BLaER1 treated with 17β-estradiol and CSF1 and Interleukin-3, amounts not matched to agents 10 nM and 100 nM (cell line): ENCODE measurements at regions not wholly inside any gene's neighbourhood (a gene's known extent, or its start where the extent isn't known, plus 50 kb on each side); places are given as distances from the start of the nearest gene placed in this dataset.

Source experiments
- H3K27ac ChIP-seq, 11 experiments: shearing (Covaris generic); formaldehyde crosslinking; 2 replicates each; pipeline ENCODE4 v1.8.1; 2022
- H3K27me3 ChIP-seq, 11 experiments: shearing (Covaris generic); formaldehyde crosslinking; 2 replicates each; pipeline ENCODE4 v1.8.1; 2022
- H3K36me3 ChIP-seq, 11 experiments: shearing (Covaris generic); formaldehyde crosslinking; 2 replicates each; pipeline ENCODE4 v1.8.1; 2022
- H3K4me1 ChIP-seq, 10 experiments: shearing (Covaris generic); formaldehyde crosslinking; 2 replicates each; pipeline ENCODE4 v1.8.1; 2022
- H3K4me2 ChIP-seq, 11 experiments: shearing (Covaris generic); formaldehyde crosslinking; 2 replicates each; pipeline ENCODE4 v1.8.1; 2022
- H3K4me3 ChIP-seq, 10 experiments: shearing (Covaris generic); formaldehyde crosslinking; 2 replicates each; pipeline ENCODE4 v1.8.1; 2022
- H3K9ac ChIP-seq, 11 experiments: shearing (Covaris generic); formaldehyde crosslinking; 2 replicates each; pipeline ENCODE4 v1.8.1; 2022
- H3K9me3 ChIP-seq, 11 experiments: shearing (Covaris generic); formaldehyde crosslinking; replicated peaks in 1 of 11; 2 replicates each; pipeline ENCODE4 v1.8.1; 2022
- H4K20me1 ChIP-seq, 11 experiments: shearing (Covaris generic); formaldehyde crosslinking; 2 replicates each; pipeline ENCODE4 v1.8.1; 2022
- Cebpa-rat ChIP-seq, 11 experiments: shearing (Covaris generic); IDR thresholded peaks; 2 replicates each; pipeline ENCODE4 v1.8.1; 2022

DNA sequence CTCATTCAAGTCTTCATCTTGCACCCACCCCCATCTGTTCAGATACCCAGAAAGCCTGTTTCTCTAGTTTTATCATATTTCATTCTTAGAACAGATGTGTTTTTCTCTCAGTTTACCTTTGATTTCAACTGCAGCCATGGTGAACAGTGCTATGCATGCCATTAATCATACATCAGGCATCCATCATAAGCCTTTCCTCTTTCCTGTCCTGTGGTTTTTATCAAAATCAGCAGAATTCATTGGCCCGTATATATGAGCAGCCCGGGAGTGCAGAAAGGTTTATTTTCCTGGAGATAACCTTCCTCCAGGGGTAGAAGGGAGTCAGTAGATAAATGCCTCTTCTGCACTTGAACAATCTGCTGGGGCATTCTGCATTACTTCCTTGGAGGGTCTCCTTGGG is 65.7 kb downstream of the IL21 start:
- no peak for TF ChIP-seq Cebpa-rat (IDR thresholded peaks at IDR 0.05)
- Histone ChIP-seq H3K9ac (no peak overlapping the region), H3K4me2 (peak overlapping the region in 8 of 11 experiments; percentile 5 to 41 (median 16); a peak in 9 of 22 replicates), H3K36me3 (no peaks in the 10 kb centered on the region), H3K9me3 (peaks cover 0 to 8% (median 2%) of the 10 kb centered on the region in 11 experiments; a peak in 6 of 22 replicates), H3K27ac (no peak overlapping the region), H4K20me1 (no peaks in the 10 kb centered on the region), H3K4me1 (peaks cover 0 to 8% (median 5%) of the 10 kb centered on the region in 10 experiments; a peak in 6 of 20 replicates), H3K27me3 (no peaks in the 10 kb centered on the region), H3K4me3 (no peak overlapping the region)

DNA sequence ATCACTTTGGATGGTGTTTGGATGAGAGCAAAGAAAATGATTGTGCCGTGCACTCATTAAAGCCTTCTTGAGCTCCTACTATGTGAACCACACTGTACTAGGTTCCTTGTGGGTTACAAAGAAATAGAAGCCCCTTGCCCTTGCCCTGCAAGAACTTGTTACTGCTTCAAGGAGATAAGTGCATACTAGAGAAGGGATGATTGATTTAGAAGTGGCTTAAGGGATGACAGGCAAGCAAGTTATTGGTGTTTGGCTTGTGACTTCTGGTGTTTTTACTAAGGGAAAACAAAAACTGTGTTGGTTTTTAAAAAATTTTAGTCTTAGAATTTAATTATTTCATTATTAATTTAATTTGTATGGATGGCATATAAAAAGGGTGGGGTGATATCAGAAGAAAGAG is 67.4 kb downstream of the IL21 start:
- Histone ChIP-seq H3K4me3 (no peak overlapping the region), H3K27ac (no peak overlapping the region), H3K9me3 (no peaks in the 10 kb centered on the region), H3K4me1 (peaks cover 0 to 8% (median 5%) of the 10 kb centered on the region in 10 experiments; a peak in 6 of 20 replicates), H4K20me1 (no peaks in the 10 kb centered on the region), H3K9ac (no peak overlapping the region), H3K27me3 (no peaks in the 10 kb centered on the region), H3K4me2 (no peak overlapping the region), H3K36me3 (no peaks in the 10 kb centered on the region)
- TF ChIP-seq Cebpa-rat (IDR thresholded peaks at IDR 0.05): no peak

DNA sequence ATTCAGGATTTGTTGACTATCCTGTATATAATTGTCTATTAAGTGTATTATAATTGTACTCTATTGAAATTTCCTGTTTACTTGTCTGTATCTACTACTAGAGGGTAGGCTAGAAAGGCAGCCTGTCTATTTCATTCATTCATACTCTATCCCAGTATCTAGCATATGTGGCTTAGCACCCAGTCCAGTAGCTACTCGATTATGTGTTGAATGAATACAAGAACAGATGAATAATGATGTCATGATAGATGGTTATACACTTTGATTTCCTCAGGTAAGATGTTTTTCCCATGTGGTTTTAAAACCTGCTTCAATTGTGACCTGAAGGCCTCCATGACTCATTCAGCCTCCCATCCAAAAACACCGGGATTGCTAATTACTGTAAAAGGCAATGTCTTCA is 68.0 kb downstream of the IL21 start:
- Histone ChIP-seq H3K9me3 (no peaks in the 10 kb centered on the region), H3K27me3 (no peaks in the 10 kb centered on the region), H3K4me3 (no peak overlapping the region), H3K9ac (no peak overlapping the region), H3K27ac (no peak overlapping the region), H3K4me2 (no peak overlapping the region), H4K20me1 (no peaks in the 10 kb centered on the region), H3K36me3 (no peaks in the 10 kb centered on the region), H3K4me1 (peaks cover 0 to 8% (median 5%) of the 10 kb centered on the region in 10 experiments; a peak in 6 of 20 replicates)
- no peak for TF ChIP-seq Cebpa-rat (IDR thresholded peaks at IDR 0.05)

DNA sequence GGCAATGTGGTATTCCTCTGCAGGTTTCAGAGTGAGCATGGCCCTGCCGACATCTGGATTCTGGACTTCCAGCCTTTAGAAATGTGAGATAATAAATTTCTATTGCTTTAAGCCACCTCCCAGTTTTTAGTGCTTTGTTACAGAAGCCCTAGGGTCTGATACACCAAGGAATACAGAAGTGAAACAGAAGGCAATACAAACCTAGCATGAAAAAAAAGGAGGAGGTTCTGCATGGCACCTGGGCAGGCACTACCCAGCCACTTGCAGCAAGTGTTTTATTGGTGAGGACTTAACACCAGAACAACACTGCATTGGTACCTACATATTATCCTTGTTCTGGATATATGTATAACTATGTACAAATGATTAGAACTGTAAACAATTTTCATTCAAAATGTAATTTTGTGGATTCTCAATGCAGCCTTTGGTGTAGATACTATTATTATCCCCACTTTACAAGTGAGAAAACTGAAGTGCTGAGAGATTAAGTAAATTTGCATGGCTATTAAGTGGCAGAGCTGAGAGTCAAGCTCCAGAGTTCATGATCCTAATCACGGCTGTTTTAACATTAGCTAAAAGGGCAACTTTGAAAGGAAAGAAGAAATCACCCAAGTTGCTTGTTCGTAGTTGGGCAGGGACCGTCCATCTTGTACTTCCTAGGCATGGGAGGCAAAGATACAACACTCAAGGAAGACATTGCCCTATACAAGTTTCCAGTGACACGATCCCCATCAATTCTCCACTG is 71.8 kb downstream of the IL21 start:
- no peaks in the 10 kb centered on the region for H3K36me3 ChIP-seq
- no peaks in the 10 kb centered on the region for H4K20me1 ChIP-seq

DNA sequence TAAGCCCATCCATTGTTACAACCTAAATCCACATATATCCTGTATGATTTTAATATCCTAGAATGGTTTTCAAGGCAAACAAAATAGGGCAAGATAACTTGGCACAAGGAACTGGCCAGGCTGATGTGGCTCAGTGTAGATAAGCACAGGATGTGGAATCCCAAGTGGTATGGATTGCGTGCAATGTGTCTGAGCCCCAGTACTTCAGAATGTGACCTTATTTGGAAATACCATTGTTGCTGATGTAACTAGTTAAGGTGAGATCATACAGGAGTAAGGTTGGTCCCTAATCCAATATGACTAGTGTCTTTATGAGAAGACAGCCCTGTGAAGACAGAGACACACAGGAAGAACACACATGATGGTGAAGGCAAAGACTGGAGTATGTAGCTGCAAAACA is 72.4 kb downstream of the IL21 start:
- Histone ChIP-seq H3K9ac (no peak overlapping the region), H4K20me1 (no peaks in the 10 kb centered on the region), H3K9me3 (no peaks in the 10 kb centered on the region), H3K27ac (no peak overlapping the region), H3K4me1 (peaks cover 0 to 2% (median 0%) of the 10 kb centered on the region in 10 experiments; a peak in 3 of 20 replicates), H3K36me3 (no peaks in the 10 kb centered on the region), H3K4me2 (no peak overlapping the region), H3K27me3 (peaks cover 0 to 9% (median 0%) of the 10 kb centered on the region in 11 experiments; a peak in 2 of 22 replicates), H3K4me3 (no peak overlapping the region)
- no peak for TF ChIP-seq Cebpa-rat (IDR thresholded peaks at IDR 0.05)

More for the DNA sequence above, 71.8 kb downstream of the IL21 start:
- peaks cover 0 to 9% (median 0%) of the 10 kb centered on the region in 11 experiments; a peak in 2 of 22 replicates for H3K27me3 ChIP-seq
- TF ChIP-seq Cebpa-rat (IDR thresholded peaks at IDR 0.05): no peak
- H3K4me3 ChIP-seq: no peak overlapping the region
- H3K4me2 ChIP-seq: no peak overlapping the region
- H3K9me3 ChIP-seq: no peaks in the 10 kb centered on the region
- H3K27ac ChIP-seq: no peak overlapping the region
- no peaks in the 10 kb centered on the region for H3K4me1 ChIP-seq
- H3K9ac ChIP-seq: no peak overlapping the region

DNA sequence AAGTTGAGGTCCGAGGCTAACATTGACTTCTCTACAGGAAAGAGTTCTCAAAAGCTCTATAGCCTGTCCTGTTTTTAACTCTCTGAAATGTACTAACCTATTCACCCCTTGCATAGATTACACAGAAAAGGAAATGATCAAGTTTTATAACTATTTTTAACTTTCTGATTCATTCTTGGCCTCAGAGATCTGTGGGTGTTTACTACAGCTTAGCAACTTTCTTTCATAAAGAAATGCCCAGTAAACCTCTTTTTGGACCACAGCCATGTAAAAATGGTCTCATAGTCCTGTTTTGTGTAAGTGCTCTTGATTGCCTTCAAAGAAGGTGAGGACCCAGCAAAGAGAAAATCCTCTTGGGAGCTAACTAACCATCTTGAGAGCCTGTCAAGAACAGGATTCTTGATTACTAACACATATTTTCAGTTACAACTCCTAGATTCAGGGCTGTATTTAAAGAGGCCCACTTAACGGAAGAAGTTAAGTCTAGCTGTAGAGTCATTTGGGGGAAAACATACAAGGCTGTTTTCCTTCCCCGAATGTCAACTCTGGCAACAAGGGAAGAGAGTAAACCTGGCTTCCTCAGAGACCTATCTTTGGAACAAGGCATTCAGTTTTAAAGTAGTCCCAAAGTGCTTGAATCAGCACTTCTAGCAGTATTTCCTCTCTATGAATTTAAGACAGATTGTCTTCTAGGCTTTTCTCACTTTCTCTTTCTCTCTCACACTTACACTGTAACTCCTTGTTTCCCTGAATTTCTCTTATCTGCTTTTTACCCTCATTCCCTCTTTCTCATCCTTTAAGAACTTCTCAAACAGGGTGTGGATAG is 78.2 kb downstream of the IL21 start:
- H3K27me3 ChIP-seq: peaks cover 0 to 34% (median 0%) of the 10 kb centered on the region in 11 experiments; a peak in 6 of 22 replicates
- no peak overlapping the region; a peak in 1 of 22 replicates for H3K9ac ChIP-seq
- H3K4me1 ChIP-seq: peaks cover 0 to 32% (median 9%) of the 10 kb centered on the region in 10 experiments; a peak in 12 of 20 replicates
- H3K9me3 ChIP-seq: peaks cover 0 to 11% (median 9%) of the 10 kb centered on the region in 11 experiments; a peak in 18 of 22 replicates
- no peak for TF ChIP-seq Cebpa-rat (IDR thresholded peaks at IDR 0.05)
- H3K36me3 ChIP-seq: no peaks in the 10 kb centered on the region
- H3K27ac ChIP-seq: 0 out of 22 replicates have a peak overlapping the region, but pooled peaks of 1 of the 11 experiments have one; percentile 30
- no peaks in the 10 kb centered on the region for H4K20me1 ChIP-seq
- H3K4me2 ChIP-seq: peak overlapping the region in 4 of 11 experiments; percentile 31 to 63 (median 53); a peak in 8 of 22 replicates
- no peak overlapping the region for H3K4me3 ChIP-seq

GRCh38 chr4:122541996-122542395 is 78.9 kb downstream of the IL21 start:
- Histone ChIP-seq H4K20me1 (no peaks in the 10 kb centered on the region), H3K9ac (no peak overlapping the region), H3K36me3 (no peaks in the 10 kb centered on the region), H3K27ac (no peak overlapping the region), H3K27me3 (peaks cover 0 to 39% (median 0%) of the 10 kb centered on the region in 11 experiments; a peak in 6 of 22 replicates), H3K4me2 (peak overlapping the region in 4 of 11 experiments; percentile 31 to 63 (median 53); a peak in 8 of 22 replicates), H3K4me3 (no peak overlapping the region), H3K9me3 (peaks cover 0 to 11% (median 9%) of the 10 kb centered on the region in 11 experiments; a peak in 18 of 22 replicates), H3K4me1 (peaks cover 0 to 32% (median 9%) of the 10 kb centered on the region in 10 experiments; a peak in 12 of 20 replicates)
- TF ChIP-seq Cebpa-rat (IDR thresholded peaks at IDR 0.05): no peak

DNA sequence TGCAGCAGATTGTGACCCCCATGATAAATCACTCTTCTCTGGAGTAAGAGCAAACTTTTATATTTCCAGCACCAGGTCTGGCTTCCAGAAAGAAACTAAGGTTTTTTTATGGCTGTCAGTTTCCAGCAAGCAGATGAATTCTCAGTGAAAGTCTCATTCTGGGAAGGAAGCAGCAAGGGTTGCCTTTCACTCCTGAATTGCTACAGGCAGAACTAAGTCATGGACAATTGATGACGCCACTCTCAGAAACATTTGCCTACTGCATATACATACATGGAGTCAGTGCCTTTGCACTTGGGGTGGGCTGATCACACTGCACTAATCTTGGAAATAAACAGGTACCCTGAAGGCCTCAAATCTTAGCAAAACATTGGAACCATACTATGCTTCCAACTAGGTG is 80.0 kb downstream of the IL21 start:
- H3K27ac ChIP-seq: no peak overlapping the region
- no peaks in the 10 kb centered on the region for H4K20me1 ChIP-seq
- no peaks in the 10 kb centered on the region for H3K36me3 ChIP-seq
- H3K9me3 ChIP-seq: peaks cover 0 to 11% (median 9%) of the 10 kb centered on the region in 11 experiments; a peak in 18 of 22 replicates
- H3K4me2 ChIP-seq: peak overlapping the region in 6 of 11 experiments; percentile 33 to 60 (median 50); a peak in 7 of 22 replicates
- no peak overlapping the region for H3K9ac ChIP-seq
- no peak overlapping the region for H3K4me3 ChIP-seq
- TF ChIP-seq Cebpa-rat (IDR thresholded peaks at IDR 0.05): no peak
- H3K27me3 ChIP-seq: peaks cover 0 to 45% (median 0%) of the 10 kb centered on the region in 11 experiments; a peak in 6 of 22 replicates
- H3K4me1 ChIP-seq: peaks cover 0 to 32% (median 9%) of the 10 kb centered on the region in 10 experiments; a peak in 12 of 20 replicates
